IMR-90 (cell line): ENCODE measurements at regions not wholly inside any gene's neighbourhood (a gene's known extent, or its start where the extent isn't known, plus 50 kb on each side); places are given as distances from the start of the nearest gene placed in this dataset.

Source experiments
- ATAC-seq: fragments of 200-7000 bp; cut with Tn5 transposase; 2 replicates; pipeline ENCODE4 v1.9.1; 2020; ENCODE audit warnings: low read depth, mild to moderate bottlenecking, moderate library complexity
- BruUV-seq: library from RNA; stranded (reverse); fragments of 400-500 nt; replicated peaks from 2 replicates; lab custom pipeline; 2021; lab: Mats Ljungman, UMichigan
- CTCF ChIA-PET: fragments of 300-600 bp; formaldehyde crosslinking; extraction: SDS; loops from one replicate; lab custom pipeline; 2021; ENCODE audit warnings: antibody characterized with exemption; lab: Yijun Ruan, JAX
- POLR2A ChIA-PET: fragments of 300-600 bp; sonication (Branson Sonifier 250); formaldehyde crosslinking; loops from one replicate; lab custom pipeline; 2022; ENCODE audit warnings: antibody characterized with exemption; ENCODE audit not compliant: unreplicated experiment; lab: Charles Lee
- DNase-seq: peaks from one replicate; pipeline ENCODE4 v3.0.0; 2013
- H2AFZ ChIP-seq: replicated peaks from 2 replicates; pipeline ENCODE3; 2013; ENCODE audit warnings: low read length, mild to moderate bottlenecking; ENCODE audit not compliant: poor library complexity
- H2AK5ac ChIP-seq: 2 replicates; pipeline ENCODE4 v1.6.1; 2013; ENCODE audit warnings: low read depth, low read length, inconsistent platforms
- H2AK9ac ChIP-seq: replicated peaks from 2 replicates; pipeline ENCODE3; 2013; ENCODE audit warnings: mild to moderate bottlenecking, low read depth, low read length, moderate library complexity; ENCODE audit not compliant: poor library complexity
- H2BK120ac ChIP-seq: 2 replicates; pipeline ENCODE4 v1.6.1; 2013; ENCODE audit warnings: low read depth, low read length, inconsistent platforms
- H2BK15ac ChIP-seq: 3 replicates; pipeline ENCODE4 v1.6.1; 2013; ENCODE audit warnings: low read depth, low read length, inconsistent platforms
- H2BK20ac ChIP-seq: 2 replicates; pipeline ENCODE4 v1.6.1; 2013; ENCODE audit warnings: low read depth, mild to moderate bottlenecking, inconsistent platforms, low read length, moderate library complexity
- H2BK5ac ChIP-seq: 2 replicates; pipeline ENCODE4 v1.6.1; 2013; ENCODE audit warnings: mild to moderate bottlenecking, low read depth, low read length, inconsistent platforms; ENCODE audit not compliant: poor library complexity, severe bottlenecking
- H3K14ac ChIP-seq: replicated peaks from 2 replicates; pipeline ENCODE4 v1.6.1; 2013; ENCODE audit warnings: low read depth, low read length, inconsistent platforms
- H3K18ac ChIP-seq: 2 replicates; pipeline ENCODE4 v1.6.1; 2013; ENCODE audit warnings: low read depth, low read length, control low read depth
- H3K23ac ChIP-seq: 2 replicates; pipeline ENCODE4 v1.6.1; 2013; ENCODE audit warnings: low read depth, low read length, inconsistent platforms
- H3K27ac ChIP-seq: 2 replicates; pipeline ENCODE4 v1.5.1; 2013; ENCODE audit warnings: mild to moderate bottlenecking, control low read depth, low read length; ENCODE audit not compliant: insufficient read depth
- H3K27me3 ChIP-seq: 2 replicates; pipeline ENCODE4 v1.6.1; 2013; ENCODE audit warnings: low read length; ENCODE audit not compliant: control insufficient read depth, insufficient read depth
- H3K36me3 ChIP-seq: 2 replicates; pipeline ENCODE4 v1.6.1; 2013; ENCODE audit warnings: low read length, mixed read lengths; ENCODE audit not compliant: control insufficient read depth, insufficient read depth
- H3K4ac ChIP-seq: 2 replicates; pipeline ENCODE4 v1.6.1; 2013; ENCODE audit warnings: low read depth, low read length, inconsistent platforms
- H3K4me1 ChIP-seq: 2 replicates; pipeline ENCODE4 v1.6.1; 2013; ENCODE audit warnings: low read length, mixed read lengths; ENCODE audit not compliant: control insufficient read depth, insufficient read depth
- H3K4me2 ChIP-seq: 2 replicates; pipeline ENCODE4 v1.6.1; 2013; ENCODE audit warnings: low read depth, mild to moderate bottlenecking, control low read depth, low read length, moderate library complexity
- H3K4me3 ChIP-seq: 2 replicates; pipeline ENCODE4 v1.5.1; 2013; ENCODE audit warnings: low read depth, mild to moderate bottlenecking, control low read depth, low read length, moderate library complexity; ENCODE audit not compliant: insufficient read depth
- H3K56ac ChIP-seq: 2 replicates; pipeline ENCODE4 v1.6.1; 2013; ENCODE audit warnings: low read length, inconsistent platforms; ENCODE audit not compliant: insufficient read depth; ENCODE audit errors: extremely low read depth
- H3K79me1 ChIP-seq, 2 experiments: 2 replicates each; pipeline ENCODE4 v1.6.1; 2013; ENCODE audit warnings: low read length in 2 of 2, inconsistent platforms in 1 of 2, low read depth in 1 of 2
- H3K9ac ChIP-seq: 2 replicates; pipeline ENCODE4 v1.6.1; 2013; ENCODE audit warnings: low read depth, low read length, control low read depth
- H3K9me1 ChIP-seq: 2 replicates; pipeline ENCODE4 v1.6.1; 2013; ENCODE audit warnings: low read length, inconsistent platforms; ENCODE audit not compliant: insufficient read depth
- H3K9me3 ChIP-seq: 2 replicates; pipeline ENCODE4 v1.6.1; 2013; ENCODE audit warnings: low read length; ENCODE audit not compliant: control insufficient read depth, insufficient read depth
- H4K20me1 ChIP-seq: 2 replicates; pipeline ENCODE4 v1.6.1; 2013; ENCODE audit warnings: low read length, inconsistent platforms; ENCODE audit not compliant: insufficient read depth
- H4K5ac ChIP-seq: 2 replicates; pipeline ENCODE4 v1.6.1; 2013; ENCODE audit warnings: mild to moderate bottlenecking, low read depth, low read length, control low read depth
- H4K8ac ChIP-seq, 2 experiments: 2 replicates each; pipeline ENCODE4 v1.6.1; 2013; ENCODE audit warnings: low read depth in 2 of 2, low read length in 2 of 2, control low read depth in 1 of 2, inconsistent platforms in 1 of 2
- H4K91ac ChIP-seq: 2 replicates; pipeline ENCODE4 v1.6.1; 2013; ENCODE audit warnings: low read depth, low read length, inconsistent platforms; ENCODE audit not compliant: insufficient read depth
- BHLHE40 ChIP-seq: fragments of 150-350 bp; IDR thresholded peaks from 2 replicates; pipeline ENCODE4 v1.6.1; 2016; ENCODE audit warnings: mild to moderate bottlenecking, low read depth, low read length
- CHD1 ChIP-seq: IDR thresholded peaks from 2 replicates; pipeline ENCODE4 v1.6.1; 2012; ENCODE audit warnings: low read depth, low read length, improper control_type of control experiment
- ELK1 ChIP-seq: fragments of 150-350 bp; IDR thresholded peaks from 2 replicates; pipeline ENCODE4 v1.6.1; 2016; ENCODE audit warnings: low read depth, mild to moderate bottlenecking, low read length, moderate library complexity, borderline replicate concordance
- FOS ChIP-seq: fragments of 150-350 bp; IDR thresholded peaks from 2 replicates; pipeline ENCODE4 v1.6.1; 2016; ENCODE audit warnings: low read depth, low read length
- NFE2L2 ChIP-seq: fragments of 150-350 bp; IDR thresholded peaks from 2 replicates; pipeline ENCODE4 v1.6.1; 2016; ENCODE audit warnings: low read depth, mild to moderate bottlenecking, low read length
- RAD21 ChIP-seq: IDR thresholded peaks from 2 replicates; pipeline ENCODE4 v1.6.1; 2012; ENCODE audit warnings: low read length, improper control_type of control experiment
- RFX5 ChIP-seq: IDR thresholded peaks from 2 replicates; pipeline ENCODE4 v1.8.0; 2012; ENCODE audit warnings: low read depth, mild to moderate bottlenecking, low read length, moderate library complexity
- WGBS, 2 experiments: methylation state at CpG; one replicate each; pipeline versions ENCODE4 v1.1.5 to v1.1.7; 2013; ENCODE audit warnings: missing lambda C conversion rate in 2 of 2; ENCODE audit not compliant: insufficient read length in 1 of 2; ENCODE audit errors: extremely low coverage in 2 of 2; 5-methylcytosine and 5-hydroxymethylcytosine counted together
- dilution Hi-C: fragments of 300-500 bp; cut with HindIII; formaldehyde crosslinking; loops from one replicate; pipeline ENCODE4 v1.14.3; 2018; ENCODE audit warnings: low sequenced_read_pairs; ENCODE audit not compliant: unreplicated experiment
- in situ Hi-C: fragments of 300-500 bp; cut with MboI; formaldehyde crosslinking; loops from 3 replicates; pipeline ENCODE4 v1.14.3; 2019; ENCODE audit warnings: low sequenced_read_pairs, inconsistent platforms, mixed read lengths
- intact Hi-C: fragments of 100-400 bp; cut with micrococcal nuclease; formaldehyde crosslinking; loops from 2 replicates; pipeline ENCODE4 v1.10.0; 2022

GRCh38 chr5:82601861-82602260 lies 323.7 kb upstream of the RPS23 start:
- H2AFZ ChIP-seq = no peak overlapping the region
- no peaks in the 10 kb centered on the region for H3K79me1 ChIP-seq
- peaks cover 7% of the 10 kb centered on the region for H3K27me3 ChIP-seq
- no peak overlapping the region for H3K4ac ChIP-seq
- no peak overlapping the region for H3K9ac ChIP-seq
- no peak overlapping the region for H4K8ac ChIP-seq
- DNase-seq = no peak
- no peak overlapping the region for H3K18ac ChIP-seq
- H4K20me1 ChIP-seq = no peaks in the 10 kb centered on the region
- H3K36me3 ChIP-seq = no peaks in the 10 kb centered on the region
- no peak overlapping the region for H4K5ac ChIP-seq
- H2AK5ac ChIP-seq = no peak overlapping the region
- no peak overlapping the region for H3K14ac ChIP-seq
- in situ Hi-C loops (no loop called here), dilution Hi-C loops (no loop called here), intact Hi-C loops (no loop called here)
- no peak overlapping the region for H3K4me3 ChIP-seq
- no peak overlapping the region for H2BK20ac ChIP-seq
- H3K27ac ChIP-seq = no peak overlapping the region
- CTCF ChIA-PET = no interaction called here
- no TSS peak for BruUV-seq
- H3K23ac ChIP-seq = no peak overlapping the region
- no peak overlapping the region for H3K56ac ChIP-seq
- no peak overlapping the region for H2BK5ac ChIP-seq
- H3K9me3 ChIP-seq = no peaks in the 10 kb centered on the region
- whole genome bisulfite sequencing, 2 experiments = no CpG with 5 or more reads among the region's 1 CpG
- H2AK9ac ChIP-seq = no peak overlapping the region
- no peak for ATAC-seq
- no peak overlapping the region for H4K91ac ChIP-seq
- no peak overlapping the region for H3K4me2 ChIP-seq
- POLR2A ChIA-PET = no interaction called here
- no peaks in the 10 kb centered on the region for H3K9me1 ChIP-seq
- TF ChIP-seq BHLHE40 (no peak), NFE2L2 (no peak), RFX5 (no peak), RAD21 (no peak), ELK1 (no peak), FOS (no peak), CHD1 (no peak)
- no peak overlapping the region for H2BK15ac ChIP-seq
- no peak overlapping the region for H2BK120ac ChIP-seq
- H3K4me1 ChIP-seq = no peaks in the 10 kb centered on the region
